A204.1 (cell line): ENCODE measurements at regions not wholly inside any gene's neighbourhood (a gene's known extent, or its start where the extent isn't known, plus 50 kb on each side); places are given as distances from the start of the nearest gene placed in this dataset.
"Not testable (repeated sequence)": the region's sequence is repeated elsewhere in the genome, so short reads cannot be mapped to it uniquely, and the experiment has no call there.

Source experiments
- FAIRE-seq: peaks from 2 replicates; lab custom pipeline; 2012; peaks lifted over from hg19 to GRCh38; lab: Jason Lieb, UNC

GRCh38 chr4:45475548-45475947 lies 648.3 kb downstream of the GABRG1 start:
- no peak for FAIRE-seq

- FAIRE-seq, result no peak
These were observed 651.4 kb downstream of the GABRG1 start for GRCh38 chr4:45472490-45472889.

- FAIRE-seq, result no peak
These were observed 652.5 kb downstream of the GABRG1 start for GRCh38 chr4:45471335-45471734.

- no peak for FAIRE-seq
These were observed 656.7 kb downstream of the GABRG1 start for GRCh38 chr4:45467157-45467556.

GRCh38 chr4:45460157-45460556 lies 663.7 kb downstream of the GABRG1 start:
- not testable (repeated sequence) for FAIRE-seq

- no peak for FAIRE-seq
These were observed 668.6 kb downstream of the GABRG1 start for GRCh38 chr4:45455217-45455616.

GRCh38 chr4:45453258-45453853 lies 670.5 kb downstream of the GABRG1 start:
- FAIRE-seq, result no peak

- peak; percentile 6 for FAIRE-seq
These were observed 681.4 kb downstream of the GABRG1 start for GRCh38 chr4:45442466-45442865.

GRCh38 chr4:45438047-45438446 lies 685.8 kb downstream of the GABRG1 start:
- FAIRE-seq, result no peak

GRCh38 chr4:45437381-45437780 lies 686.5 kb downstream of the GABRG1 start:
- no peak for FAIRE-seq

- no peak for FAIRE-seq
These were observed 698.7 kb downstream of the GABRG1 start for GRCh38 chr4:45425135-45425534.

- FAIRE-seq, result no peak
These were observed 697.5 kb upstream of the GNPDA2 start for GRCh38 chr4:45423896-45424295.

- not testable (repeated sequence) for FAIRE-seq
These were observed 693.8 kb upstream of the GNPDA2 start for GRCh38 chr4:45420091-45420674.

GRCh38 chr4:45410701-45411210 lies 684.4 kb upstream of the GNPDA2 start:
- FAIRE-seq, result no peak

GRCh38 chr4:45409536-45409935 lies 683.2 kb upstream of the GNPDA2 start:
- no peak for FAIRE-seq

- FAIRE-seq, result no peak
These were observed 682.6 kb upstream of the GNPDA2 start for GRCh38 chr4:45408996-45409395.

GRCh38 chr4:45399116-45399515 lies 672.8 kb upstream of the GNPDA2 start:
- FAIRE-seq, result no peak

GRCh38 chr4:45385306-45385705 lies 659.0 kb upstream of the GNPDA2 start:
- FAIRE-seq, result no peak

GRCh38 chr4:45370408-45370807 lies 644.1 kb upstream of the GNPDA2 start:
- no peak for FAIRE-seq

GRCh38 chr4:45368832-45369231 lies 642.5 kb upstream of the GNPDA2 start:
- FAIRE-seq, result no peak

GRCh38 chr4:45363931-45364330 lies 637.6 kb upstream of the GNPDA2 start:
- no peak for FAIRE-seq

GRCh38 chr4:45358573-45359506 lies 632.5 kb upstream of the GNPDA2 start:
- no peak for FAIRE-seq

- no peak for FAIRE-seq
These were observed 626.8 kb upstream of the GNPDA2 start for GRCh38 chr4:45353161-45353560.
